Rectal smooth muscle tissue (tissue), 1 donor: ENCODE measurements at regions not wholly inside any gene's neighbourhood (a gene's known extent, or its start where the extent isn't known, plus 50 kb on each side); places are given as distances from the start of the nearest gene placed in this dataset.

Experiments
- H3K27ac ChIP-seq: one replicate; pipeline ENCODE4 v1.7.0; 2013; ENCODE audit warnings: low read depth, low read length, inconsistent platforms
- H3K27me3 ChIP-seq: one replicate; pipeline ENCODE4 v1.7.0; 2013; ENCODE audit warnings: low read length; ENCODE audit not compliant: control insufficient read depth, insufficient read depth
- H3K36me3 ChIP-seq: one replicate; pipeline ENCODE4 v1.7.0; 2013; ENCODE audit warnings: low read length; ENCODE audit not compliant: control insufficient read depth, insufficient read depth
- H3K4me1 ChIP-seq: one replicate; pipeline ENCODE4 v1.7.0; 2013; ENCODE audit warnings: low read length; ENCODE audit not compliant: control insufficient read depth, insufficient read depth
- H3K4me3 ChIP-seq: one replicate; pipeline ENCODE4 v1.7.0; 2013; ENCODE audit warnings: low read length
- H3K9ac ChIP-seq: one replicate; pipeline ENCODE4 v1.7.0; 2013; ENCODE audit warnings: low read length

DNA sequence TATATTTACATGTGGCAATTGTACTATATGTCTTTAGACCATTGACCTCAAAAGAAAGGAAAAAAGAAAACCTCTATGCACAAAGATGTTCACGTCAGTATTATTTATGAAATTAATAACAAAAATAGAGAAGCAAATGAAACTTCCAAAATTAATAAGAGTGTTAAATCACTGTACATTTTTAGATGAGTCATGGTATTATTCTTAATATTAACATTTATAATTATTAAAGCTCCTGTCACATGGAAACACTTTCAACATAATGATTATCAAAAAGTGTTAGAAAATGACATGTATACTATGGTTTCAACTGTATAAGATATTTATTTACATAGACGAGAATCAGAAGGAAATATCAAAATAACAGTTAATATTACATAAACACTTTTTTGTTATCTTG, 324.9 kb upstream of the RUNX1 start:
- no peak overlapping the region for H3K27ac ChIP-seq
- no peaks in the 10 kb centered on the region for H3K27me3 ChIP-seq
- no peak overlapping the region for H3K4me3 ChIP-seq
- H3K36me3 ChIP-seq = no peaks in the 10 kb centered on the region
- H3K4me1 ChIP-seq = no peaks in the 10 kb centered on the region
- no peak overlapping the region for H3K9ac ChIP-seq

DNA sequence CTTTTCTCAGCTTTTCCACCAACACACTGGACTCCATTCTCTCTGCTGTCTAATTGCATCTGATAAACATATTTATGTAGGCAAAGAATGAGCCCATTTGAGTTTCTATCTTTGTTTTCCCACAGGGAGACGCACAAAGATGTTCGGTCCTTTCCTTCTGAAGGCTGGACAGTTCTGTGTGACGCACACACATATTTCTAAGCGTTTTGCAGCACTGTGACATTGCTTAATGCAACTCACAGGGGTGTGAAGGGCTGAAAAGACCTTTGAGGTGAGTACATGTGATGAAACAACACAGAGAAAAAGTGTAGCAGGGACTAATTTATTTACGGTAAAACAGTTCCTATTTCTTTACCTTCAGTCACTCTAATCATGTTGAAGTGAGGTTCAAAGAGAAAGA, 323.1 kb upstream of the RUNX1 start:
- Histone ChIP-seq H3K4me1 (no peaks in the 10 kb centered on the region), H3K27me3 (no peaks in the 10 kb centered on the region), H3K27ac (no peak overlapping the region), H3K36me3 (no peaks in the 10 kb centered on the region), H3K9ac (no peak overlapping the region), H3K4me3 (no peak overlapping the region)

DNA sequence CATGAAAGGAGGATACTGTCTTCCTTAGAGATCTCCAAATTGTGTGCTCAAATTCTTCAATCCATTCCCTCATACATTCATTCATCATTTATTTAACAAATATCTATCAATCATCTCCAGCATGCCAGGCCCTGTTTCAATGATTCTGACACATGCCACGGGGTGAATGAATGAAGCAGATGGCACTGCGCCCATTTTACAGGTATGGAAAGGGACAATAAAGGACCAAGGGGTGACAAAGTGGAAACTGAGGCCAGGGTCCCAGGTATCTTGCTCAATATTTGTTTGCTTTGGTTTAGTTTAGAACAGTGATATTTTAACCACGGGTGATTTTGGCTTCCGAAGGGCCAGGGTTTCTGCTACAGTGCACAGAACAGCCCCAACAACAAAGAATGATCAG, 321.6 kb upstream of the RUNX1 start:
- Histone ChIP-seq H3K4me1 (no peaks in the 10 kb centered on the region), H3K36me3 (no peaks in the 10 kb centered on the region), H3K4me3 (no peak overlapping the region), H3K27ac (no peak overlapping the region), H3K27me3 (no peaks in the 10 kb centered on the region), H3K9ac (no peak overlapping the region)

DNA sequence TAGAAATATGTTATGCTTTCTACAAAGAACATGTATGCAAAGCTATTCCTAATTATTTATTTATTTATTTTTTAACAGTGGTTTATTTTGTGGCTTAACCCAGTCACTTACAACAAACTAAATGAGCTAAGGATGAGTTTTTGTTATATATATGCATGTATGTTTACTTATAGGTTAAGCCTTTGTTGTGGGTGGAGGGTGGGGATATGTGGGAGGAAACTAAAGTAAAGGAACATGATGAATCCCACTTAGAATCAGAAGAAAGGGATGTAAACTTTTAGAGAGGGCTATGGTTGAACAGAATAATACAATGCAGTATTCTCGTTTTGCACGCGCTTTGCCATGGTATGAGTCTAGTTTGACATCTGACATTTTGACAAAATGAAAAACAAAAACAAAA, 321.0 kb upstream of the RUNX1 start:
- no peak overlapping the region for H3K27ac ChIP-seq
- no peaks in the 10 kb centered on the region for H3K27me3 ChIP-seq
- no peaks in the 10 kb centered on the region for H3K4me1 ChIP-seq
- H3K4me3 ChIP-seq = no peak overlapping the region
- H3K9ac ChIP-seq = no peak overlapping the region
- H3K36me3 ChIP-seq = no peaks in the 10 kb centered on the region

DNA sequence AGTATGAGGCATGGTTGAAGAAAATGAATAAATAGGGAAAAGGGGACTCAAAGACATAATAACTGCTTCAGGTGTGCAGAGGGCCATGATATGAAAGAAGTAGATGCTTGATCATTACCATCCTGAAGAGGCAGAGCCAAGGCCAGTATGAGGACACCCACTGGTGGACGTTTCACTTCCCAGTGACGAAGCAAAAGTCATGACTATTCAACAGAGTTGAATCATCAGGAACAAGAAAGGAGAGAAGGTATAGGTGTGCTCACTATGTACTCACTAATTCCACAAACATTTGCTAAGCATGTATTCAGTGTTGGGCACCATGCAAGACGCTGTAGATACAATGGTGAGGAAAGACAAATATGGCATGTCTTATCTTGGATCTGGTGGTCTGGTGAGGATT, 319.2 kb upstream of the RUNX1 start:
- H3K27ac ChIP-seq = no peak overlapping the region
- no peaks in the 10 kb centered on the region for H3K27me3 ChIP-seq
- no peaks in the 10 kb centered on the region for H3K36me3 ChIP-seq
- H3K4me3 ChIP-seq = no peak overlapping the region
- H3K4me1 ChIP-seq = no peaks in the 10 kb centered on the region
- H3K9ac ChIP-seq = no peak overlapping the region

DNA sequence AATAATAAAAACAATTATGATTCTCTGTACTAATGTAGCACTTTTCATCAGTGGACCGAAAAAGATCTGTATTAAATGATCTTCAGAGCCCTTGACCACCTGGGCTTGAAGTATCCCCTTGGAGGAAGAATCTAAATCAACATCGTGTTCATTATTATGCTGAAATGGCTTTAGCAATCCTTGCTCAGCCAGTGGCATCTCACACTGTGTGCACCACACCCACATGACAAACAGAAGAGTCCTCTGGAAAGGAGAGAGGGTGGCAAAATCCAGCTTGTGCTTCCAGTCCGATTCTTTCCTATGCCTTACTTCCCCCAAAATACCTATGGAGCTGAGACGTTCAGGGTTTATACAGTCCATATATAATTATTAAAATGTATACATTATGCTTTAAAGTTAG, 318.5 kb upstream of the RUNX1 start:
- Histone ChIP-seq H3K27me3 (no peaks in the 10 kb centered on the region), H3K27ac (no peak overlapping the region), H3K4me3 (no peak overlapping the region)

DNA sequence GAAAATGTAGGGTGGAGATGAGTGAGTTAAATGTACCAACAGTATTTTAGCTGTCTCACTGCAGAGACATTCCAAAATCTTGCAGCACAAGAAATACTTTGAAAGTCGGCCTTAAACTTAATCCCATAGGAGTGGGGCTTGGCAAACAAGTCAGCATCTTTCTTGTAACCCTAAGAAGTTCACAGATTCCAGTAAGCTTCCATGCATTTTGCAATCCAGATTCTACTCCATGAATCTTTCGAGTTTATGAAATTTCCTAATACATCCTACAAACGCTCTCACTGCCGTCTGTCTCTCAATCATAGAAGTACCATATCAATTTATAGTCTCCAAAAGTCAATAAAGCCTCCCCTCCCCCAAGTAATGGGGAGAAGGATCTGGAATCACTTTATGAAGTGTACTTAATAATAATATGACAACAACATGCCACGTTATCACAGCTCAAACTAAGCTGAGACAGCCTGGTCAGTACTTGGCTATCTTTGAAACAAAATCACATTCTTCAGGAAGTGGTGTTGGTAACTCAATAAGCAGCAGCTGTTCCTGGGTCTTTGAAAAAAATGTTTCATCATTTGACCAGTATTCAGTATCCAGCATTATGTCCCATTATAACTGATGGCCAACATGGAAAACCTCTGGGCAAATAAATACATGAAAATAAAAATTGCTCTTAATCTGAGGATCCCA, 317.4 kb upstream of the RUNX1 start:
- H3K27ac ChIP-seq = no peak overlapping the region
- H3K4me1 ChIP-seq = no peaks in the 10 kb centered on the region
- H3K9ac ChIP-seq = no peak overlapping the region
- no peaks in the 10 kb centered on the region for H3K27me3 ChIP-seq
- no peaks in the 10 kb centered on the region for H3K36me3 ChIP-seq
- H3K4me3 ChIP-seq = no peak overlapping the region

More for the DNA sequence above, 318.5 kb upstream of the RUNX1 start:
- Histone ChIP-seq H3K36me3 (no peaks in the 10 kb centered on the region), H3K9ac (no peak overlapping the region), H3K4me1 (no peaks in the 10 kb centered on the region)

DNA sequence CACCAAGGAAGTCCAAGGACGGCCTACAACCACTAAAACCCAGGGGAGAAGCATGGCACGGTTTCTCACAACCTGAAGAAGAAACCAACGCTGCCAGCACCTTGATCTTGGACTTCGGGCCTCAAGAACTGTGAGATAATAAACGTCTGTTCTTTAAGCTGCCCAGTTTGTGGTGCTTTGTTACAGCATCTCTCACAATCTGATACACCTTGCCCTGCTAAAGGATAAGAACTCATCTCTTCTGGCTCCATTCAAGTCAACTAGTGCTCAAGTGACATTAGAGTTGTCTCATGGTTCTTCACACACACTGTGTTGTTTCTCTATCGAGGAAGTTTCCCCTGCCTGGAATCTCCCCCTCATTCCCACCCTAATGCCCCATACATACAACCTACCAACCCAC, 314.4 kb upstream of the RUNX1 start:
- H3K27ac ChIP-seq = no peak overlapping the region
- no peaks in the 10 kb centered on the region for H3K4me1 ChIP-seq
- H3K27me3 ChIP-seq = no peaks in the 10 kb centered on the region
- H3K36me3 ChIP-seq = no peaks in the 10 kb centered on the region
- no peak overlapping the region for H3K4me3 ChIP-seq
- no peak overlapping the region for H3K9ac ChIP-seq

DNA sequence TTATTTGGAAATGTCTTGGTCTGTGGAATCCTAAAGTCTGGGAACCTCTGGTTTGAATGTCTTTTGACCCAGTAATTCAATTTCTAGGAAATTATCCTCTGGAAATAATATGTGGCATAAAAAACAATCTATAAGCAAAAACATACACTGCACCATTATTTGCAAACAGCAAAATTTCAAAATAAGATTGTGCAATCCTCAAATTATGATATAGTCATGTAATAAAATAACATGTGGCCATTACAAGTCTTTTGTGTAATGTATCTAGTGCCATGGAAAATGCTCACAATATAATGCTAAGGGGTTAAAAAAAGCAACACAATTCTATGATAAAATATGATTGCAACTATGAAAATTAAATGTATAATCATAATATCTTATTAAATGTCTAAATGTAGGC, 312.9 kb upstream of the RUNX1 start:
- Histone ChIP-seq H3K36me3 (no peaks in the 10 kb centered on the region), H3K9ac (no peak overlapping the region), H3K27me3 (no peaks in the 10 kb centered on the region), H3K4me1 (no peaks in the 10 kb centered on the region), H3K27ac (no peak overlapping the region), H3K4me3 (no peak overlapping the region)

DNA sequence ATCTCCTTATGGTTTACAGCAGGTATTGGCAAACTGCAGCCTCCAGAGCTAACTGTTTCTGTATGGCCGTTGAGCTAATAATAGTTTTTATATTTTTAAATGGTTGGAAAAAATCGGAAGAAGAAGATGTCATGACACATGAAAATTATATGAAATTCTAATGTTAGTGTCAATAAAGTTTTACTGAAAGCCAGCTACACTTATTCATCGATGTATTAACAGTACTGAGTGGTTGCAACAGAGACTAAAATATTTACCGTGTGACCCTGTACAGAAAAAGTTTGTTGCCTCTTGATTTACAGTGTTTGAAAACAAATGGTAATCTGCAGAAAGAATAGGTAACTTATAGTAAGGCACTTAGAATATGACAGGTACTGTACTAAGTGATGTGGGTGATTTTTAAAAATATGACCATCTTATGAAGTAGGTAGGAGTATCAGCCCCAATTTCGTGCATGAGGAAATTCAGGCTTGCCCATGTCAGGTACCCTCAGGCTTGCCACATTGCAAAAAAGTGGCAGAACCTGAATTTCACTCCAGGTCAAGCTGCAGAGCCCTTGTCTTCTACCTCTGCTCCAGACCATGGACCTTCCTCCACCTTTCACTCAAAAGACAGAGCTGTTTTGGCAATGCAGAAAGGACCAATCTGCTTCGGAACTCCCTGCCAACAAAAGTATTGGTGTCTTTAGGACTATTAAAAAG, 311.9 kb upstream of the RUNX1 start:
- Histone ChIP-seq H3K27me3 (no peaks in the 10 kb centered on the region), H3K36me3 (no peaks in the 10 kb centered on the region), H3K4me1 (no peaks in the 10 kb centered on the region), H3K4me3 (no peak overlapping the region), H3K9ac (no peak overlapping the region), H3K27ac (no peak overlapping the region)

DNA sequence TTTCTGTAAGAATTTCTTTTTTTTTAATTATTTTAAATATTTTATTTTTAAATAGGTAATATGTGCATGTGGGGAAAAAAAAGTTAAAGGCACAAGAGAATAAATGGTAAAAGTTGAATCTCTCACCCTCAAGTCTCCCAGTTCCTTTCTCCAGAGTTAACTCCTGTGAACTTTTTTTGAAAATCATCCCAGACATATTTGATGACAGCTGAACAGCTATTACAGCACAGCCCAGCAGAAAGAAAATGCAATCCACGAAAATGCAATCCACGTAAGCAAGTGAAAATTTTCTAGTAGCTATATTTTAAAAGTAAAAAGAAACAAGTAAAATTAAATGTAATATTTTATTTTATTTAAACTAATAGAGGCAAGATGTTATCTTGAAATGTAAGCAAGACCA, 310.0 kb upstream of the RUNX1 start:
- no peaks in the 10 kb centered on the region for H3K27me3 ChIP-seq

DNA sequence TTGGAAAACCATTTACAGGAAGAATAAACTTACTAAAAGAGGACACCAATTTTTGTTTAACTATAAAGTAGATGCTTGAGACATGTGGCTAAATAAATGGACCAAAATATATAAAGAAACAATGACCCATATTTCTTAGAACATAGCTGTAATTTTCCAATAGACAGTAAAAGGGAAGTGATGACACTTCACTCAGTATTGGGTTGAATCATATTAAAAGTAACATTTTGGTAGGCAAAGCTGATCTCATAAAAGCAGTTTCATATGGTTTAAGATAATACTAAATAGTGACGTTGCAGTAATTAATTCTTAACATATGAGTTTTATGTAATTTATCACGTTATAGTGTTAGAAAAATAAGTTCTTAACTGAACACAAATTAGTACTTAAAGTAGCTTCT, 308.9 kb upstream of the RUNX1 start:
- H3K36me3 ChIP-seq = no peaks in the 10 kb centered on the region
- no peak overlapping the region for H3K27ac ChIP-seq
- H3K4me3 ChIP-seq = no peak overlapping the region
- H3K27me3 ChIP-seq = no peaks in the 10 kb centered on the region
- no peak overlapping the region for H3K9ac ChIP-seq
- H3K4me1 ChIP-seq = no peaks in the 10 kb centered on the region

More for the DNA sequence above, 310.0 kb upstream of the RUNX1 start:
- Histone ChIP-seq H3K36me3 (no peaks in the 10 kb centered on the region), H3K4me1 (no peaks in the 10 kb centered on the region), H3K9ac (no peak overlapping the region), H3K27ac (no peak overlapping the region), H3K4me3 (no peak overlapping the region)
